ENCODE measurements at regions not wholly inside any gene's neighbourhood (a gene's known extent, or its start where the extent isn't known, plus 50 kb on each side); places are given as distances from the start of the nearest gene placed in this dataset.

- TF ChIP-seq, protein P1, sequence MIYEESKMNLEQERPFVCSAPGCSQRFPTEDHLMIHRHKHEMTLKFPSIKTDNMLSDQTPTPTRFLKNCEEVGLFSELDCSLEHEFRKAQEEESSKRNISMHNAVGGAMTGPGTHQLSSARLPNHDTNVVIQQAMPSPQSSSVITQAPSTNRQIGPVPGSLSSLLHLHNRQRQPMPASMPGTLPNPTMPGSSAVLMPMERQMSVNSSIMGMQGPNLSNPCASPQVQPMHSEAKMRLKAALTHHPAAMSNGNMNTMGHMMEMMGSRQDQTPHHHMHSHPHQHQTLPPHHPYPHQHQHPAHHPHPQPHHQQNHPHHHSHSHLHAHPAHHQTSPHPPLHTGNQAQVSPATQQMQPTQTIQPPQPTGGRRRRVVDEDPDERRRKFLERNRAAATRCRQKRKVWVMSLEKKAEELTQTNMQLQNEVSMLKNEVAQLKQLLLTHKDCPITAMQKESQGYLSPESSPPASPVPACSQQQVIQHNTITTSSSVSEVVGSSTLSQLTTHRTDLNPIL (CRISPR knock-in tag; IDR thresholded peaks at IDR 0.05; ENCODE audit: low read depth) = no peak
- TF ChIP-seq TOX (CRISPR knock-in tag; IDR thresholded peaks at IDR 0.05; ENCODE audit: borderline replicate concordance) (no peak), RARB (CRISPR knock-in tag; IDR thresholded peaks at IDR 0.05) (no peak), ZC3H10 (CRISPR knock-in tag; IDR thresholded peaks at IDR 0.05) (no peak)
- TF ChIP-seq, protein P2, sequence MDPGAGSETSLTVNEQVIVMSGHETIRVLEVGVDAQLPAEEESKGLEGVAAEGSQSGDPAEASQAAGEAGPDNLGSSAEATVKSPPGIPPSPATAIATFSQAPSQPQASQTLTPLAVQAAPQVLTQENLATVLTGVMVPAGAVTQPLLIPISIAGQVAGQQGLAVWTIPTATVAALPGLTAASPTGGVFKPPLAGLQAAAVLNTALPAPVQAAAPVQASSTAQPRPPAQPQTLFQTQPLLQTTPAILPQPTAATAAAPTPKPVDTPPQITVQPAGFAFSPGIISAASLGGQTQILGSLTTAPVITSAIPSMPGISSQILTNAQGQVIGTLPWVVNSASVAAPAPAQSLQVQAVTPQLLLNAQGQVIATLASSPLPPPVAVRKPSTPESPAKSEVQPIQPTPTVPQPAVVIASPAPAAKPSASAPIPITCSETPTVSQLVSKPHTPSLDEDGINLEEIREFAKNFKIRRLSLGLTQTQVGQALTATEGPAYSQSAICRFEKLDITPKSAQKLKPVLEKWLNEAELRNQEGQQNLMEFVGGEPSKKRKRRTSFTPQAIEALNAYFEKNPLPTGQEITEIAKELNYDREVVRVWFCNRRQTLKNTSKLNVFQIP (CRISPR knock-in tag; IDR thresholded peaks at IDR 0.05; ENCODE audit: borderline replicate concordance, low read depth) = no peak
Measured at GRCh38 chr13:109976206-109976997, 190.0 kb upstream of the IRS2 start (continued).

DNA sequence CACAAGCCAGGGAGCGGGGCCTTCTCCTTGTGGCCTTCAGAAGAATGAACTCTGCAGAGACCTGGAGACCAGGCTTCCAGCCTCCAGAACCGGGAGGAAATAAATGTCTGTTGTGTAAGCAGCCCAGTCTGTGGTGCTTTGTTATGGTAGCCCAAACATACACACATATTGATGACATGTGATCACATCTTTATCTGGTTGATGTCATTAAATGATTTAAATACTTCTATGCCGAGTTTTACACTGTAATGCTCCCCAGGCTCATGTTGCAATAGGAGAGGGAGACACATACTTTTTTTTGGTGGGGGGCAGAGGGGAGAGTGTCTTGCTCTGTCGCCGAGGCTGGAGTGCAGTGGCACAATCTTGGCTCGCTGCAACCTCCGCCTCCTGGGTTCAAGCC lies 188.0 kb upstream of the IRS2 start:
- peak; percentile 32; the same call in 2 of the 3 replicates for ATAC-seq
- TF ChIP-seq CSDC2 (CRISPR knock-in tag; IDR thresholded peaks at IDR 0.05) (no peak), TCF4 (CRISPR knock-in tag; IDR thresholded peaks at IDR 0.05; ENCODE audit: borderline replicate concordance) (no peak), ESRRG (CRISPR knock-in tag; IDR thresholded peaks at IDR 0.05) (no peak), GLIS3 (CRISPR knock-in tag; IDR thresholded peaks at IDR 0.05) (no peak), ZFP30 (CRISPR knock-in tag; IDR thresholded peaks at IDR 0.05) (no peak), ARNTL (CRISPR knock-in tag; IDR thresholded peaks at IDR 0.05; ENCODE audit: borderline replicate concordance, low read depth) (no peak), ISL1 (CRISPR knock-in tag; IDR thresholded peaks at IDR 0.05) (no peak), TSHZ2 (CRISPR knock-in tag; IDR thresholded peaks at IDR 0.05) (no peak), OSR1 (CRISPR knock-in tag; IDR thresholded peaks at IDR 0.05) (no peak)
- TF ChIP-seq, protein P3, sequence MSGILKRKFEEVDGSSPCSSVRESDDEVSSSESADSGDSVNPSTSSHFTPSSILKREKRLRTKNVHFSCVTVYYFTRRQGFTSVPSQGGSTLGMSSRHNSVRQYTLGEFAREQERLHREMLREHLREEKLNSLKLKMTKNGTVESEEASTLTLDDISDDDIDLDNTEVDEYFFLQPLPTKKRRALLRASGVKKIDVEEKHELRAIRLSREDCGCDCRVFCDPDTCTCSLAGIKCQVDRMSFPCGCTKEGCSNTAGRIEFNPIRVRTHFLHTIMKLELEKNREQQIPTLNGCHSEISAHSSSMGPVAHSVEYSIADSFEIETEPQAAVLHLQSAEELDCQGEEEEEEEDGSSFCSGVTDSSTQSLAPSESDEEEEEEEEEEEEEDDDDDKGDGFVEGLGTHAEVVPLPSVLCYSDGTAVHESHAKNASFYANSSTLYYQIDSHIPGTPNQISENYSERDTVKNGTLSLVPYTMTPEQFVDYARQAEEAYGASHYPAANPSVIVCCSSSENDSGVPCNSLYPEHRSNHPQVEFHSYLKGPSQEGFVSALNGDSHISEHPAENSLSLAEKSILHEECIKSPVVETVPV (CRISPR knock-in tag; IDR thresholded peaks at IDR 0.05) = no peak

- ATAC-seq = no peak
- TF ChIP-seq CSDC2 (CRISPR knock-in tag; IDR thresholded peaks at IDR 0.05) (no peak), PATZ1 (CRISPR knock-in tag; IDR thresholded peaks at IDR 0.05; ENCODE audit: borderline replicate concordance) (no peak), SNAI2 (CRISPR knock-in tag; IDR thresholded peaks at IDR 0.05) (no peak), ZFP30 (CRISPR knock-in tag; IDR thresholded peaks at IDR 0.05) (no peak), TCF4 (CRISPR knock-in tag; IDR thresholded peaks at IDR 0.05; ENCODE audit: borderline replicate concordance) (no peak), ZFP3 (CRISPR knock-in tag; IDR thresholded peaks at IDR 0.05) (no peak), ZNF70 (CRISPR knock-in tag; IDR thresholded peaks at IDR 0.05) (no peak)
- TF ChIP-seq, protein P1 (CRISPR knock-in tag; IDR thresholded peaks at IDR 0.05; ENCODE audit: low read depth) = no peak
- TF ChIP-seq, protein P2 (CRISPR knock-in tag; IDR thresholded peaks at IDR 0.05; ENCODE audit: borderline replicate concordance, low read depth) = no peak
Measured at GRCh38 chr13:109973279-109973678, 186.9 kb upstream of the IRS2 start.
